ENCODE measurements at regions not wholly inside any gene's neighbourhood (a gene's known extent, or its start where the extent isn't known, plus 50 kb on each side); places are given as distances from the start of the nearest gene placed in this dataset.

- RAD21 ChIA-PET (ENCODE audit: low non-redundant PET in 1 of 2, low total read pairs in 2 of 2, uncharacterized antibody in 2 of 2, unreplicated experiment in 2 of 2) = no interaction called here
Observed at GRCh38 chr4:181890911-181891310, 352.3 kb upstream of the TENM3 start.

More at GRCh38 chr4:181890911-181891310, 352.3 kb upstream of the TENM3 start:
- TF ChIP-seq POLR2A (IDR thresholded peaks at IDR 0.05; ENCODE audit: borderline replicate concordance, extremely low read depth, insufficient read depth, insufficient read length) (no peak), CEBPB (IDR thresholded peaks at IDR 0.05; ENCODE audit: low read depth) (no peak), JUND (IDR thresholded peaks at IDR 0.05) (no peak), POLR2AphosphoS5 (IDR thresholded peaks at IDR 0.05; ENCODE audit: low read depth, low read length) (no peak), SP1 (IDR thresholded peaks at IDR 0.05; ENCODE audit: low read depth) (no peak), CBX3 (IDR thresholded peaks at IDR 0.05; ENCODE audit: low read depth) (no peak), TCF7L2 (IDR thresholded peaks at IDR 0.05; ENCODE audit: borderline replicate concordance, extremely low read depth, insufficient read depth, insufficient read length) (no peak), MAX (IDR thresholded peaks at IDR 0.05) (no peak), ATF3 (IDR thresholded peaks at IDR 0.05) (no peak), REST (IDR thresholded peaks at IDR 0.05; ENCODE audit: low read depth) (no peak), EZH2 (IDR thresholded peaks at IDR 0.05) (no peak), ELF1 (IDR thresholded peaks at IDR 0.05; ENCODE audit: borderline replicate concordance, low read depth) (no peak), YY1 (IDR thresholded peaks at IDR 0.05; ENCODE audit: extremely low read depth, insufficient replicate concordance, low read depth, low read length) (no peak), RAD21 (IDR thresholded peaks at IDR 0.05; ENCODE audit: low read depth) (no peak), ZFX (IDR thresholded peaks at IDR 0.05) (no peak), SIN3A (IDR thresholded peaks at IDR 0.05; ENCODE audit: low read depth) (no peak), FOSL1 (IDR thresholded peaks at IDR 0.05; ENCODE audit: low read depth) (no peak), ZNF274 (IDR thresholded peaks at IDR 0.05; ENCODE audit: low read depth, low read length) (no peak)
- TF ChIP-seq, protein P1, sequence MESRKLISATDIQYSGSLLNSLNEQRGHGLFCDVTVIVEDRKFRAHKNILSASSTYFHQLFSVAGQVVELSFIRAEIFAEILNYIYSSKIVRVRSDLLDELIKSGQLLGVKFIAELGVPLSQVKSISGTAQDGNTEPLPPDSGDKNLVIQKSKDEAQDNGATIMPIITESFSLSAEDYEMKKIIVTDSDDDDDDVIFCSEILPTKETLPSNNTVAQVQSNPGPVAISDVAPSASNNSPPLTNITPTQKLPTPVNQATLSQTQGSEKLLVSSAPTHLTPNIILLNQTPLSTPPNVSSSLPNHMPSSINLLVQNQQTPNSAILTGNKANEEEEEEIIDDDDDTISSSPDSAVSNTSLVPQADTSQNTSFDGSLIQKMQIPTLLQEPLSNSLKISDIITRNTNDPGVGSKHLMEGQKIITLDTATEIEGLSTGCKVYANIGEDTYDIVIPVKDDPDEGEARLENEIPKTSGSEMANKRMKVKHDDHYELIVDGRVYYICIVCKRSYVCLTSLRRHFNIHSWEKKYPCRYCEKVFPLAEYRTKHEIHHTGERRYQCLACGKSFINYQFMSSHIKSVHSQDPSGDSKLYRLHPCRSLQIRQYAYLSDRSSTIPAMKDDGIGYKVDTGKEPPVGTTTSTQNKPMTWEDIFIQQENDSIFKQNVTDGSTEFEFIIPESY (IDR thresholded peaks at IDR 0.05; ENCODE audit: extremely low read depth, insufficient replicate concordance, low read length) = no peak
- TF ChIP-seq, protein P2, sequence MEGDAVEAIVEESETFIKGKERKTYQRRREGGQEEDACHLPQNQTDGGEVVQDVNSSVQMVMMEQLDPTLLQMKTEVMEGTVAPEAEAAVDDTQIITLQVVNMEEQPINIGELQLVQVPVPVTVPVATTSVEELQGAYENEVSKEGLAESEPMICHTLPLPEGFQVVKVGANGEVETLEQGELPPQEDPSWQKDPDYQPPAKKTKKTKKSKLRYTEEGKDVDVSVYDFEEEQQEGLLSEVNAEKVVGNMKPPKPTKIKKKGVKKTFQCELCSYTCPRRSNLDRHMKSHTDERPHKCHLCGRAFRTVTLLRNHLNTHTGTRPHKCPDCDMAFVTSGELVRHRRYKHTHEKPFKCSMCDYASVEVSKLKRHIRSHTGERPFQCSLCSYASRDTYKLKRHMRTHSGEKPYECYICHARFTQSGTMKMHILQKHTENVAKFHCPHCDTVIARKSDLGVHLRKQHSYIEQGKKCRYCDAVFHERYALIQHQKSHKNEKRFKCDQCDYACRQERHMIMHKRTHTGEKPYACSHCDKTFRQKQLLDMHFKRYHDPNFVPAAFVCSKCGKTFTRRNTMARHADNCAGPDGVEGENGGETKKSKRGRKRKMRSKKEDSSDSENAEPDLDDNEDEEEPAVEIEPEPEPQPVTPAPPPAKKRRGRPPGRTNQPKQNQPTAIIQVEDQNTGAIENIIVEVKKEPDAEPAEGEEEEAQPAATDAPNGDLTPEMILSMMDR (IDR thresholded peaks at IDR 0.05 in 2 of 3, conservative IDR thresholded peaks at IDR 0.05 in 1 of 3; ENCODE audit: borderline replicate concordance in 1 of 3, insufficient read depth in 1 of 3, low read depth in 2 of 3, low read length in 2 of 3) = no peak
- Histone ChIP-seq H3K27ac (ENCODE audit: low read depth, low read length) (no peak overlapping the region), H3K9me3 (ENCODE audit: control insufficient read depth in 1 of 2, insufficient read depth in 1 of 2, low read depth in 1 of 2, low read length in 2 of 2) (no peaks in the 10 kb centered on the region), H3K36me3 (ENCODE audit: control insufficient read depth in 1 of 2, insufficient read depth in 2 of 2, low read length in 2 of 2) (no peaks in the 10 kb centered on the region), H3K4me3 (replicated peaks in 1 of 2; ENCODE audit: low read depth in 1 of 2, low read length in 2 of 2) (no peak overlapping the region), H3K27me3 (ENCODE audit: insufficient read depth, low read length) (no peaks in the 10 kb centered on the region; the same call in 1 of the 2 replicates), H3K79me2 (ENCODE audit: insufficient read depth, low read length) (no peaks in the 10 kb centered on the region), H3K4me2 (ENCODE audit: low read length) (no peak overlapping the region), H3K9me2 (ENCODE audit: insufficient read depth) (no peaks in the 10 kb centered on the region), H2AFZ (ENCODE audit: low read depth, low read length, poor library complexity, severe bottlenecking) (no peak overlapping the region), H3K4me1 (ENCODE audit: control insufficient read depth in 1 of 2, insufficient read depth in 2 of 2, low read length in 2 of 2) (no peaks in the 10 kb centered on the region), H3K9ac (ENCODE audit: low read length) (no peak overlapping the region), H4K20me1 (ENCODE audit: insufficient read depth) (no peaks in the 10 kb centered on the region)
- ATAC-seq (no peak), DNase-seq (ENCODE audit: low read depth, low spot score) (no peak)
- intact Hi-C loops (cut with micrococcal nuclease) = no loop called here
- no TSS peak for BruUV-seq (replicated peaks)
- ChIA-PET POLR2A (no interaction called here), CTCF (no interaction called here)

Data from HCT116 (cell line).